K562 (cell line): ENCODE measurements at regions not wholly inside any gene's neighbourhood (a gene's known extent, or its start where the extent isn't known, plus 50 kb on each side); places are given as distances from the start of the nearest gene placed in this dataset.

ENCODE experiments used
- CREB3L1 ChIP-seq: fragments of 450-650 bp; IDR thresholded peaks from 2 replicates; pipeline ENCODE4 v1.6.1; 2014; ENCODE audit warnings: low read depth, mild to moderate bottlenecking, moderate library complexity, borderline replicate concordance
- CSDE1 ChIP-seq, 2 experiments: fragments of 450-650 bp; IDR thresholded peaks; 2 replicates each; pipeline ENCODE4 v1.6.1; 2016; ENCODE audit warnings: mild to moderate bottlenecking in 1 of 2
- ELF4 ChIP-seq: fragments of 450-650 bp; formaldehyde crosslinking; IDR thresholded peaks from 2 replicates; pipeline ENCODE4 v1.4.0; 2022; ENCODE audit warnings: missing genetic modification characterization
- FOXP1 ChIP-seq: sonication (generic); formaldehyde crosslinking; IDR thresholded peaks from 2 replicates; pipeline ENCODE4 v1.8.0; 2022; ENCODE audit warnings: mild to moderate bottlenecking, missing genetic modification reagents
- GTF2A2 ChIP-seq: IDR thresholded peaks from 2 replicates; pipeline ENCODE4 v1.6.1; 2016; ENCODE audit warnings: mild to moderate bottlenecking, missing genetic modification characterization, missing compliant biosample characterization
- HNRNPUL1 ChIP-seq: fragments of 200-400 bp; formaldehyde crosslinking; IDR thresholded peaks from 2 replicates; pipeline ENCODE4 v1.6.1; 2017; ENCODE audit warnings: low read length
- KLF1 ChIP-seq: fragments of 450-650 bp; IDR thresholded peaks from 2 replicates; pipeline ENCODE4 v1.6.1; 2016; ENCODE audit warnings: missing genetic modification characterization, missing compliant biosample characterization
- NR1H2 ChIP-seq: sonication (generic); formaldehyde crosslinking; IDR thresholded peaks from 2 replicates; pipeline ENCODE4 v1.4.0; 2020; ENCODE audit warnings: mild to moderate bottlenecking, missing genetic modification reagents
- SMAD3 ChIP-seq: fragments of 450-650 bp; formaldehyde crosslinking; conservative IDR thresholded peaks from 2 replicates; pipeline ENCODE4 v1.4.0; 2020; ENCODE audit warnings: mild to moderate bottlenecking
- STAT6 ChIP-seq: sonication (generic); formaldehyde crosslinking; IDR thresholded peaks from 2 replicates; pipeline ENCODE4 v1.8.1; 2023; ENCODE audit warnings: mild to moderate bottlenecking, missing genetic modification reagents
- ZNF12 ChIP-seq: sonication (generic); formaldehyde crosslinking; IDR thresholded peaks from 2 replicates; pipeline ENCODE4 v1.4.0; 2020; ENCODE audit warnings: mild to moderate bottlenecking, missing genetic modification reagents
- ZNF217 ChIP-seq: sonication (generic); formaldehyde crosslinking; IDR thresholded peaks from 2 replicates; pipeline ENCODE4 v1.8.0; 2022; ENCODE audit warnings: mild to moderate bottlenecking, missing genetic modification reagents
- ZNF316 ChIP-seq: fragments of 450-650 bp; IDR thresholded peaks from 2 replicates; pipeline ENCODE4 v1.6.1; 2016
- ZNF639 ChIP-seq, 2 experiments: fragments of 200-800 bp in 1 of 2; sonication (Bioruptor generic) in 1 of 2; sonication (generic) in 1 of 2; formaldehyde crosslinking in 1 of 2; IDR thresholded peaks in 1 of 2; conservative IDR thresholded peaks in 1 of 2; 2 replicates each; pipeline versions ENCODE4 v1.5.0 to v1.6.1; 2016 to 2020; ENCODE audit warnings: missing compliant biosample characterization in 1 of 2, missing genetic modification characterization in 1 of 2, missing genetic modification reagents in 1 of 2

- TF ChIP-seq GTF2A2 (no peak), FOXP1 (no peak), CREB3L1 (no peak), HNRNPUL1 (no peak), CSDE1 (IDR thresholded peaks at IDR 0.05) (no peak), NR1H2 (CRISPR knock-in tag) (no peak), ZNF12 (CRISPR knock-in tag) (no peak), ELF4 (CRISPR knock-in tag) (no peak), STAT6 (no peak), KLF1 (tag) (no peak), ZNF316 (peak; percentile 74), SMAD3 (CRISPR knock-in tag) (no peak), ZNF639 (CRISPR knock-in tag; conservative IDR thresholded peaks at IDR 0.05 in 1 of 2, IDR thresholded peaks at IDR 0.05 in 1 of 2) (no peak), ZNF217 (CRISPR knock-in tag) (no peak)
Measured at GRCh38 chr7:17014686-17015085, 132.9 kb upstream of the AGR3 start (continued).
